GM19467 (cell line): ENCODE measurements at regions not wholly inside any gene's neighbourhood (a gene's known extent, or its start where the extent isn't known, plus 50 kb on each side); places are given as distances from the start of the nearest gene placed in this dataset.

Experiments used
- ATAC-seq: cut with Tn5 transposase; IDR thresholded peaks from one replicate; pipeline ENCODE4 v1.9.1; 2021; ENCODE audit warnings: mild to moderate bottlenecking, moderate library complexity; ENCODE audit not compliant: unreplicated experiment

DNA sequence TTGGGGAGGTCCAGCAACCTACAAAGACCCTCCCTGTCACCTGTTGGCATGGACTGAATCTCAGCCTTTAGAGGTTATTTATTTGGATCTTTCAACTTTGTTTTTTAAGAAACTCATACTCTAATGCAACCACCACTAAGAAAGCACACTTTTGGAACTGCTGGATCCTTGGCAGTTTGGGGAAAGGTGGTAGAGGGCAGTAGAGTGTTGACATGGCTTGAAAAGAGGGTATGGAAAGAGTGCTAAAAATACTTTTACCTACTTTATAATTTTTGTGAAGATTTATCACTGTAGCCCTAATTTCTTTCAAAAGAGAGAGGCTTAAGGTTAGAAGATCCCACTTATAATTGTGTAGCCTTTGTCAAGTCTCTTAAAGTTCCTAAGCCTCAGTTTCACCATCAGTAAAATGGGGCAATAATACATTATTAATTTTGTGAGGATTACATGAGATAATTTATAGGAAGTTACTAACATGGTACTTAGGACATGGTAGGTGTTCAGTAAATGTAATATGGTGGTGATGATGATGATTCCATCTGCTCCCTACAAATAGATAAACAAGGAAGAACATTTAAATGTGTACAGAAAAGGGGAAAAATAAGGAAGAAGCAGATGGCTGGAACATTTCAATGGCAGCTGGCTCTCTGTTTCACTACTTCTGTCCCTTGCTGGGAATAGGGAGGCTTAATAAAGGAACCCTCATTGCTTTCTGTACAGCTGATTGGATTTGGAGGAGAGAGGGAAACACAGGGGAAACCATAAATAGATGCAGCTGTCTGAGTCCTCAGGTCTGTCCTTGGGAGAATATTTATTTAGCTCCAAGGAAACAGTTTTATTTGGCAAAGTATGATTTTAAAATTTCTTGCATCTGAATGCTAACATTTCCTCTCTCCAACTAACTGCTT is 208.4 kb upstream of the ADAMTS9 start:
- no peak for ATAC-seq

DNA sequence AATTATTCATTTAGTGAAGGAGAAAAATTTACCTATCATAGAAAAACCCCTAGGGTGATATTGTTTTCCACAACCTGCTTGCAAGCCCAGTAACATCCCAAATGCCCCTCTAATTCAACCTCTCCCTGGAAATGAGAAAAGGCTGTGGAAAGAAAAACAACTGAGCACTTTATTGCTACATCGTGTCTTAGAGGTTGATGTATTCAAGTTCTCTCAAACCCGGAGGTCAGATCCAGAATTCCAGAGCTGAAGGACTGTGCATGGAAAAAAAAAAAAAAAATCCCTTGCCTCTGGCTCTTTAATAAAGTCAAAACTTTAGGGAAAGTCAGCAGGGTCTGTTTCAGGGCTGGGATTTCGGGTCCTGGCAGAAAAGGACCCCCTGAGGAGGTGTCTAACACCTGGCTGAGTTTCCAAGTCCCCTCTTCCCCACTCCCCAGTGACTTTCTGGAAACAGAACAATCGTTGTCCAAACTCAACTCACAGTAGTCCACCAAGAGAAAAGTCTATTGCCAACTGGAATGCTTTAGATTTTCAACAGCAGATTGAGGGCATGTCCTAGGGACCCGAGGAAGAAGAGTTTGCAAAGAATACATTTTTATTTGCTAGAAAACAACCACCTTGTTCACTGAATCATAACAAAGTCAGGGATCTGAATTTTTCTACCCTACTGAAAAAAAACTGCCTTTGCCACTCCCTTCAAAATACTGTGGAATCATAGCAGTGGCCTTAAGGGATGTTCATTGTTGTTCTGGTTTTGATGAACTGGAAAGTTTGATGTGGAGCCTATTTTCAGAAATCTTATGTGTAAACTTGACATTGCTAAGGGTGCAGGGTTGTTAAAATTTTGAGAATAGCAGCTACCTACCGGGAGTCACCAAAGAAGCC is 207.5 kb upstream of the ADAMTS9 start:
- ATAC-seq: no peak

DNA sequence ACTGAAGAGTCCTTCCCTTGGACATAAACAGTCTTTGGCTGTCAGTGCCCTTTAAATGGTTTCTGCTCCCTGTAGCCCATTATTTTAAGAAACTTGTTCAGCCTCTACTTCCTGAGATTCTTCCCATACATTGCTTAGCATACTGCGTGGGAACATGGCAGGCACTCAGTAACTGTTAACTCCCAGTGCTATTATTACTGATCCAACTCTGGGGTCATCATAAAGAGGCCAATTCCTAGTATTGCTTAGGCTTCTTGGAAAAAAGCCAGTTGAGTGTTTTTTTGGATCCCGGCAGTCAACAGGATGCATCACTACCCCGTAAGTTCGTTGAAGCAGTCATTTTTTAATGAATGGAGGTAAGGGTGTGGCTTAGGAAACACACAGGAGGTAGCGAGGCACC is 206.2 kb upstream of the ADAMTS9 start:
- no peak for ATAC-seq

DNA sequence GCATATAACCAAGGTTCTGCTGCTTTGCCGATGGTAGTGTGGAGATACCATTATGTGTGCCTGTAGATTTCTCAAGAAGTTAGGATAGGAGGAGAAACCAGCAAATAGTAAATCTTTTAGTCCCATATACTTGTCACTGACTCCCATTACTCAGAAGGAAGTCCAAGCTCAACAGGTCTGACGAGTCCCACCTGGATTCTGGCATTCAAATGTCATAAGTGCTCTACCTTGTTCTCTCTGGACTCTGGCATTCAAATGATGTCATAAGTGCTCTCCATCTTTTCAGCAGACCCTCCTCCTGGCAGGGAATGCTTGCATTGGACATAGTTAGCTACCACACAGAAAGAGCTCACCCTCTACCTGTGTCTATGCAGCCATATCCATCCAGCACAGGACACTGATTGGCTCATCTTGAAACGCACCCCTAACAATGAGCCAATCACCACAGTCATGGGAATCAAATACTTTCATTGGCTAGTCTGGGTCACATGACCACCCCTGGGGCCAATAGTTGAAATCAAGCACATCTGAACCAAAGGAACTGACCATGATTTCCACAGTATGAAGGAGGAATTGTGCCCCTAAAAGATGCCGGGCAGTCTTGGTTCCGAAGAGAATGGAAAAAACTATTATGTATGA is 205.0 kb upstream of the ADAMTS9 start:
- ATAC-seq: no peak

DNA sequence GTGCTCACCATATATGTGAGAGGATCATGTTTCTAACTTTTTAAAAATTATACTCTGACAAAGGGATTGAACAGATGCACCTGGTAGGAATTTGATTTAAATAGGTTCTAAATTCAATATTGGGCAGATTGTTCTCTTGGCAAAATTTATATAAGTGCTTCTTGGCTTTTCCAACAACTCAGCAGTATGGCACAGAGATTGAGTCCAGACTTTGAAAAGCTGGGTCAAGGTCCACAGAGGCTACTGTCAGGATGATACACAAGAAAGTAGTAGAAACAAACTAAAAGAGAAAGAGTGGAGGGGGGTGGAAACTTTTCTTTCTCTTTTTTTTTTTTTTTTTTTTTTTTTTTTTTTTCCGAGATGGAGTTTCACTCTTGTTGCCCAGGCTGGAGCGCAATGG is 203.2 kb upstream of the ADAMTS9 start:
- ATAC-seq: no peak

DNA sequence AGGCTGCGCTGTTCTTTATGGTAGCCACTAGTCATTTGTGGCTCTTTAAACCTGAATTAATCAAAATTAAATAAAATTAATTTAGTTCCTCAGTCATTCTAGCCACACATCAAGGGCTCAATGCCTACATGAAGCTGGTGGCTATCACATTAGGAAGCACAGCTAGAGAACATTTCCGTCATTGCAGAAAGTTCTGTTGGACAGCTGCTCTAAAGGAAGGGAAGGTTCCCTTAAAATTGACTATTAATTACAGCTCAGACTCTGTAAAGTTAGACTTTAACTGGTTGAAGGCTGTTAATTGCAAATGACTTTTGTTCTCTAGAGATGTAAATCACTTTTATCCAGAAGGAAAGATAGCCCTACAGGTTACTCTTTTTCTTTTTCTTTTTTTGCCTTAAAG is 202.7 kb upstream of the ADAMTS9 start:
- ATAC-seq: no peak

DNA sequence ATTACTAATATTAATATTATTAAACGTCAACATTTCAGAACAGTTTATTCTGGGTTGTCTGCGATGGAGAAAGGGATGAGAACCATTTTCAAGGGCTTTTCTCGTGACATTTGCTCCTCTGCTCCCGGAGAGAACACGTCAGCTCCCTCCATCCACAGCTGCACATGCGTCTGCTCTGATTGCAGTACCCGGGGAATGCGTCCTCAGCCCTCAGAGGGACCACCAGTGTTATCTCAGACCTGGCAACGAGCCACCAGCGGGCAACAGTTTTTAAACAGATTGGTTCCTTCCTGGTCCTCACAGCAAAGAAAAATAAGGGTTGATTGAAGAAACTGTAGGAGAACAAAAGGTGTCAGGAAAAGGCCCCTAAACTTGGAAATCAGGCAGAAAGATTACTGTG is 202.2 kb upstream of the ADAMTS9 start:
- ATAC-seq: no peak

DNA sequence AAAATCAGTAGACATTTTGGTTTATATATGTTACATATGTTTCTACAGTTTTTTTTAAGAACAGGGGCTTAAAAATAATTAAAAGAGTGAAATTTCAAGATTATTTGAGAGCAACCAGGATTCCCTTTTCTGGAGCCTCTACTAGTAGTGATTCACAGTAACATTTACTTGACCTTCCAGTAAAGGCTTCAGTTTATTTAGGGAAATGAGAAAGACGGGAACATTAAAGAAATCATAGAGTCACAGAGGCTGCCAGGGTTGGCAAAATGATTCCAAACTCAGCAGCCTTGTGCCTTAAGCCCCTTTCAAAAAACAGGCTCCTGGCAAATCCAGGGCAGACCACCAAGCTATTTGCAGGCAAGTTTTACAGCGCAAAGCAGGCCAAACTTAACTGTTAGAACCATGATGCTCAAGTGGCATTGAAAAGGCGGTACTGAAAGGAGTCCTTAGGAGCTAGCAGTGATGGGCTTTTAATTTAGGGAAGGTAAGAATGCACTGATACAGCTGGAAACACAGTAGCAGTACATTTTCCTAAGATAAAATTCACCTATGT is 201.1 kb upstream of the ADAMTS9 start:
- no peak for ATAC-seq

DNA sequence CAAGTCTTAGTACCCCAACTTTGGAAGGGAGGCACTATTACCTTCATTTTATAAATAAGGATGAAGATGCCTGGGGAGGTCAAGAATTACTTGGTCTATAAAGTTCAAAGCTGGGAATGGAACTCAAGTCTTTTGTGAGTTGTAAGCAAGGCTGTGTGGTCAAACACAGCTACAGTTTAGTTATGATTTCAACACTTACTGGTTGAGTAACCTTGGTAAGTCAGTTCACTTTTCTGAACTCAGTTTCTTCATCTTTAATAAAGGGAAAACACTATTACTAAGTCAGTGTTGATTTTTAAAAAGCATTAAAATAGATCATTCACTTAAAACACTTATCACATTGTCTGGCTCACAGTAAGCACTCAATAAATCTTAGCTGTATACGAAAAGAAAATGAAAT is 200.4 kb upstream of the ADAMTS9 start:
- ATAC-seq: no peak

DNA sequence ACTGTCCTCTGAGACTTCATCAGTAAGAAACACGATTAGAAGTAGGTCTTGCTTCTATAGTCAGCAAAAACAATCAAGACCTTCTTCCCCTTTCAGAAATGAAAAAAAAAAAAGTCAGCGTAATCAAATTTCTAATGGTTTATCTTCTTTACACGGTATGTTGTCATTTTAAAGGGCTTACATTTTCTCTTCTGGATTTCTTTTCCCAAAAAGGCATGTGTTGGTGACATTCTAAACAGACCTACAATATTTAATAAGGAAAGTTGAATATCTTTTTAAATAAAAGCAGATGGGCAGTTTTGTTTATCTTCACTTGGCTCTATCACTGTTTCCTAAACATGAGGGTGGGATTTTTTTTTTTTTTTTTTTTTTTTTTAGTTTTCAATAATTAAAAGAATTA is 197.3 kb upstream of the ADAMTS9 start:
- no peak for ATAC-seq

DNA sequence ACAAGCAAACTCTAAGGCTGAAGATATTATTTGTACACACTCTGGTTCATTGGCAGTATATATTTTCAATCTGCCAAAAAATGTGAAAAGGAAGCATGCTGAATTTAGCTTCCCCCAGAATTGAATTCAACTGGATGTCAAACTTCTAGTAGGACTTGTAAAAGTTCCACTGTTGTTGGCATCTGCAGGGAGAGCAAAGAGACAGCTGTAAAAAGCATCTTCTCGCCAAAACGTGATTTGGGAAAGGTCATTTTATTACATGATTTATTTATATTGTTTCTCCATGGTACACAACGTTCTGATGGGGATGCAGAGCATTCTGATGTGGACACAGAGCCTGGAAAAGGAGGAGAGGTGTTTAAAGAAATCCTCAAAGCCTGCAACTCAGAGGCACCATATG is 196.7 kb upstream of the ADAMTS9 start:
- no peak for ATAC-seq

DNA sequence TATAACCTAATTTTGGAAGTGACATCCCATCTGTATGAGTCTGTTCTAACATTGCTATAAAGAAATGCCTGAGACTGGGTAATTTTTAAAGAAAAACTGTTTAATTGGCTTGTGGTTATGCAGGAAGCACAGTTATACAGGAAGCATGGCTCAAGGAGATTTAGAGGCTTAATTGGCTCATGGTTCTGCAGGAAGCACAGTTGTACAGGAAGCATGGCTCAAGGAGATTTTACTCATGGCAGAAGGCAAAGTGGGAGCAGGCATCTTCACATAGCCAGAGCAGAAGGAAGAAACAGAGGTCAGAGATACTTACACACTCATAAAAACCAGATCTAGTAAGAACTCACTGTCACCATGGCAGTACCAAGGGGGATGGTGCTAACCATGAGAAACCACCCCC is 193.1 kb upstream of the ADAMTS9 start:
- no peak for ATAC-seq

DNA sequence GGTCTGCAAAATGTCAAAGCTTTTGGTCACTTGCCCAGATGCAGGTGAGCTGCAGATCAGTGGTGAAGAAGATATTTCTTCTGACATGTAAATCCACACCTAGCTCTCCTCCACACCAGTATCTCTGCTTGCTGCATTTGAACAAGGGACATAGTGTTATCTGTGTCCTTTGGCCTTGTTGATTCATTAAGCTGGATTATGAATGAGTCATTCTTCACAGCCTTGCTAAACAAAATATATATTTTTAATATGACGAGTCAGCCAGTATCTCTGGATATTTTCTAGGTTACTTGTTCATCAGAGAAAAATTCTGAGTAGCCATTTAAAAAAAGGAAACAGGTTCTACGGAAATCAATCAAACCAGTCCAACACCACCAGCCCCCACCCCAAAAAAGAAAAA is 190.6 kb upstream of the ADAMTS9 start:
- ATAC-seq: no peak

DNA sequence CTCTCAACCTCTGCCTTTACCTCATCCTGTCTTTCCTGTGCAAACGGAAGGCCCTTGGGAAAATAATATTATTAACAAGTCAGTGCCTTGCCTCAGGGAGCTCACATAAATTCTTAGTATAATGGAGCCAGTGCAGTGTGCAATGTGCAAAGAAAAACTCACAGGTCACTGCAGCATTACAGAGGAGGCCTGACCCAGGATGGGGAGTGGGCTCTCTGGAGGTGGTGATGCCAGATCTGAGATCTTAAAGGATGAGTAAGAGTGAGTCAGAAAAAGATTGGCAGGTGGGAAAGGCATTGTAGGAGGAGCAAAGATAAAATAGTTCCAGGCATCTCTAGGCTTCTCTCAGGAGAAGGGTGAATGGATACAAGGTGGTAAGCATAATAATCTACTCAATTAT is 185.6 kb upstream of the ADAMTS9 start:
- no peak for ATAC-seq

DNA sequence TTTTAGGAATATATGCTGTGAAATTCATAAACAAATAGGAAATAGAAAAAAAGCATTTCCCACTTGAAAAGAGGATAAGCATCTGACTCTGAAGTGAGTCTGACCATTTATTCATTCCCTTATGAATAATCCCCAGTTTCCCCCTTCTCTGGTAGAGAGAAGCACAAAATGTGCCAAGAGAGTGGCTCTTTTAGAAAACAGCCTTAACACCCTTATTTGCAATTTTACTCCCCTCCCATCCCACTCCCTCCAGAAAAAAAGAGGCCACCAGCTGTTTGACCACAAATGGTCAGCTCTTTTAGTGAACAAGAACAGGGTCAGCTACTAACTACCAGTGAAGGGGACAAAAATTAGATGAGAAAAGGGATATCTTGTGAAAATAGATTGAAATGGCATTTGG is 184.5 kb upstream of the ADAMTS9 start:
- ATAC-seq: no peak

DNA sequence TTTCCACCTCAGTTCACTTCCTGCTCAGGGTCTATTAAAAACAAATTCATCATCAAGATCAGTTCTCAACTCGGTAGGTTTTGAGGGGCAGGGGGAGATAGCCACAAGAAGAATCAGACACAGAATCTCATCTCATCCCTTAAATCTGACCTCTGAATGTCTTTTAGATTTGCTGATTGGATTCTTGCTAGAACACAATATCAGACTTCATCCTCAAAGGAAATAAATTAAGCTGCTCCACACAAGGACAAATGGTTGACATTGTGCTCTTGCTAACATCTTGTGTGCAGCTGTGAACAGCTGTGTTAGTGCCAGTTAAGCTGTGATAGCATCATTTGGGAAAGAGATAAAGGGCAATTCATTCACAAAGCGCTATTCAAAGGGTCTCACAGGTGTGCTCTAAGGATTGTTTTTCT is 184.0 kb upstream of the ADAMTS9 start:
- ATAC-seq: no peak

DNA sequence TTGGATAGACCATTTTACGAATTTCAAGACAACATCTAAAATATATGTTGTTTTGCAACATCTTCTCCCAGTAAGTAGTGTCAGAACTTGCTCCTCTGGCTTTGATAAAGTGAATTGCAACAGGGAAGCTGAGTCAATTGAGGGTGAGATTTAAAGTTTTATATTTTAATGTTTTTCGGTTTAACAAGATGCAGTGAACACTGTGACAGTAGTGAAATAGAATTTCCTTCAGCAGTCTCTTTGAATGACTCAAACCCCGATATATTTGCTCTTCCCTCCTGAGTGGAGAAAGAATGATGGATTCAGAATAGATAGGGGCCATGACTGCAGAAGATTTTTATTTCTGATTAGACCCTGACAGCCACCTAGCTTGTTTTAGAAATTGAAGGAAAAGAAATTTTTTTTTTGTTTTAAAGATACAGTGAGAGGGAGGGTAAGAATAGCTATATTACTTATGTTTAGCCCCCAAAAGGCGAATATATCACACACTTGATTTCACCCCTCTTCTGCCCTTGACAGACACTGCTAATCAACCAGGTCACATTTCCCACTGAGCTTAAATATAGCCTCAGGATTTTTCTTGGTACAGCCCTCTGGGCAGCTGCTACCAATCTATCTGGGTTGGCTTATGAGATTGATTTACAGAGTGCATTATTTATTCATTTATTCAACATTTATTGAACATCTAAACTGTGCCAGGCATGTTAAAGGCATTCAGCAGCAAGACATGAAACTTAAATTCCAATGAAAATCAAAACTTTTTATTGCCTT is 183.3 kb upstream of the ADAMTS9 start:
- ATAC-seq: no peak

DNA sequence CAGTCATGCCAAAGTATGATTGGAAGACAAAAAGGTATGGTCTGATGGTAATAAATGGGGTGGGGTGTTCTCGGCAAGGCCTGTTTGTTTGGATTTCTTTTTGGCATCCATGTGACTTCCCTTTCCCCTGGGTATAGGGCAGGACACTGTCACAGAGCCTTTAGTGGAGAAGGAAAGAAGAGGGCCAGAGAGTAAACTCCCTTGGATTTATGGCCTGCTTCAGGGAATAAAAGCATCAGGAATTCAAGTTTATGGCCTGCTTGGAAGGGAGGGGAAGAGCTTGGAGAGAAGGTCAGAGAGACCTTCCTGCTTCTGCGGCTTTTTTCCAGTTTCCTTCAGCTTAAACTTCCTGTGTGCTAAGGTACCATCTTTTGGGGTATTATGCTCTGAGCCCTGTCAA is 179.4 kb upstream of the ADAMTS9 start:
- ATAC-seq: no peak

DNA sequence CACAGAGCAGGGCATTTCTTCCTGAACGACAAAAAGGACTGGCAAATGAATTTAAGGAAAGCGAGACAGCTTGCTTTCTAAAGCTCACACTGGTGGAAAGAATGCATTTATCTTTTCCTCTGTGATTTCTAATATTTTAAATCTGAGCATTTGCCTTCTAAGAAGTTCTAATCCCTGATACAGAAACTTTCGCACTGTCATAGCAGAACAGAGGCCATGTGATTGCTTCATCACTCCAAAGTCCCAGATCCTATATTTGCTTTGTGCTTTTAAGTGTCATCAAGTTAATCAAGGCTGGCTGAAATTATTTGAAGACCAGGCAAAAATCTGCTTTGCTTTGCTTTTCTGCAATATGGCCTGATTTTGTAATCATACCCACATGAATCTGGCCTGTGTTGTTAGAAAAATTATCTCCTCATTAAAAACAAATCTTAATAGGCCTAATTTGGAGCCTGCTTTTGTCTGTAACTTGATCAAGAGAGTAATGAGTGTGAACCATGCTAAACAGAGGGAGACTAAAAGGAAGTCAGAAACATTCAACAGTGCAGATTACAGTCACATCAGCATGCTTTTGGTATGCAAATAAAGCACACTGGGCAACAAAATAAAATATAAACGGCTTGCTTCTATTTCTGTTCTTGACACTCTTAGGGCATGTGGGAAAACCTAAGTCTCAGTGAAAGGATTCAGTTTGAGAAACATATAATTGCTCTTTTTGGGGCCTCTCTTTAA is 178.2 kb upstream of the ADAMTS9 start:
- no peak for ATAC-seq
